ENCODE measurements at regions not wholly inside any gene's neighbourhood (a gene's known extent, or its start where the extent isn't known, plus 50 kb on each side); places are given as distances from the start of the nearest gene placed in this dataset.

DNA sequence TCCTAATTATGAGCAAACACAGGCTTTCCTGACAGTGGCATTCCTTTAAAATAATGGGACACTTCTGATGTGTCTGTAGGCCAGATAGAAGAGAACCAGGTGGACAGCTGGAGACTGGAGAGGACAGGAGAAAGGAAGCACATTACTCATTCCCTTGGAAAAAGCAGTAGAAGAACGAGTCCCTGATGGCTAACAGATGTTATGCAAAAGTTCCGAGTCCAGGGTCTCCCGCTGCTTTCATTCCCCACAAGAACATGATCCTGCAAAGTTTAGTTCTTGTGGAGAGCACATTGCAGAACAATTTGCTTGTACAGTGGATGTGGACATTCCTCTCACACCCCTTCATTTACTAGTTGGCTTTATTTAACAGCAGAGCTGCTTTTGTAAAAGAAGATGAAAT lies 137.6 kb downstream of the GPAM start:
- ChIA-PET CTCF (no interaction called here), POLR2A (no interaction called here), SMC1A (ENCODE audit: uncharacterized antibody, unreplicated experiment) (no interaction called here), RAD21 (ENCODE audit: unreplicated experiment) (no interaction called here)
- H3K4me3 ChIP-seq: no peak overlapping the region
- no TSS peak for BruUV-seq (replicated peaks)
- ATAC-seq: no peak
- no peaks in the 10 kb centered on the region for H3K36me3 ChIP-seq (ENCODE audit: control insufficient read depth in 2 of 2, insufficient read depth in 2 of 2, low read length in 1 of 2)
- H3K27ac ChIP-seq (ENCODE audit: control insufficient read depth, insufficient read depth): no peak overlapping the region
- WGBS (ENCODE audit: insufficient coverage, insufficient replicate concordance, low lambda C conversion rate, missing lambda C conversion rate): 21% methylated on average over 3 of the region's 3 CpGs
- no peak overlapping the region for H2AFZ ChIP-seq (ENCODE audit: control insufficient read depth, low read depth, low read length)
- no peaks in the 10 kb centered on the region for H3K4me1 ChIP-seq (ENCODE audit: control insufficient read depth, insufficient read depth, low read length)
- no peak overlapping the region for H3K4me2 ChIP-seq (ENCODE audit: control insufficient read depth, insufficient read depth)
- H3K9me3 ChIP-seq (replicated peaks; ENCODE audit: control insufficient read depth, insufficient read depth, low read length): no peaks in the 10 kb centered on the region
- no peaks in the 10 kb centered on the region for H4K20me1 ChIP-seq (ENCODE audit: control insufficient read depth, insufficient read depth)
- H3K79me2 ChIP-seq (ENCODE audit: control insufficient read depth, insufficient read depth, low read length): no peaks in the 10 kb centered on the region
- H3K27me3 ChIP-seq (replicated peaks in 1 of 2; ENCODE audit: control insufficient read depth in 2 of 2, insufficient read depth in 2 of 2, low read length in 1 of 2): no peaks in the 10 kb centered on the region
- no peak for FAIRE-seq
- in situ Hi-C loops (cut with MboI): no loop called here
- H3K9ac ChIP-seq (ENCODE audit: control insufficient read depth, insufficient read depth, low read length): no peak overlapping the region
- DNase-seq (ENCODE audit: low read depth, low spot score): no peak
- intact Hi-C loops (cut with micrococcal nuclease; ENCODE audit: unreplicated experiment): no loop called here
- no peak for TF ChIP-seq BHLHE40 (IDR thresholded peaks at IDR 0.05; ENCODE audit: borderline replicate concordance in 1 of 2, low read depth in 2 of 2, low read length in 1 of 2)
- no peak for TF ChIP-seq SUZ12 (IDR thresholded peaks at IDR 0.05; ENCODE audit: unreplicated experiment)
- TF ChIP-seq BRCA1 (IDR thresholded peaks at IDR 0.05; ENCODE audit: low read depth, low read length): no peak
- no peak for TF ChIP-seq KAT2A (conservative IDR thresholded peaks at IDR 0.05; ENCODE audit: control insufficient read depth, low read depth, low read length)
- TF ChIP-seq TBL1XR1 (IDR thresholded peaks at IDR 0.05; ENCODE audit: low read depth, low read length): no peak
- TF ChIP-seq EED (IDR thresholded peaks at IDR 0.05; ENCODE audit: low read depth): no peak
- TF ChIP-seq, protein P1, sequence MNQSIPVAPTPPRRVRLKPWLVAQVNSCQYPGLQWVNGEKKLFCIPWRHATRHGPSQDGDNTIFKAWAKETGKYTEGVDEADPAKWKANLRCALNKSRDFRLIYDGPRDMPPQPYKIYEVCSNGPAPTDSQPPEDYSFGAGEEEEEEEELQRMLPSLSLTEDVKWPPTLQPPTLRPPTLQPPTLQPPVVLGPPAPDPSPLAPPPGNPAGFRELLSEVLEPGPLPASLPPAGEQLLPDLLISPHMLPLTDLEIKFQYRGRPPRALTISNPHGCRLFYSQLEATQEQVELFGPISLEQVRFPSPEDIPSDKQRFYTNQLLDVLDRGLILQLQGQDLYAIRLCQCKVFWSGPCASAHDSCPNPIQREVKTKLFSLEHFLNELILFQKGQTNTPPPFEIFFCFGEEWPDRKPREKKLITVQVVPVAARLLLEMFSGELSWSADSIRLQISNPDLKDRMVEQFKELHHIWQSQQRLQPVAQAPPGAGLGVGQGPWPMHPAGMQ (IDR thresholded peaks at IDR 0.05; ENCODE audit: borderline replicate concordance): no peak
- TF ChIP-seq RELA (IDR thresholded peaks at IDR 0.05; ENCODE audit: borderline replicate concordance, partially characterized antibody): no peak
- TF ChIP-seq SP1 (IDR thresholded peaks at IDR 0.05; ENCODE audit: low read depth, low read length): no peak
- no peak for TF ChIP-seq RUNX3 (IDR thresholded peaks at IDR 0.05; ENCODE audit: low read length)
- TF ChIP-seq, protein P2, sequence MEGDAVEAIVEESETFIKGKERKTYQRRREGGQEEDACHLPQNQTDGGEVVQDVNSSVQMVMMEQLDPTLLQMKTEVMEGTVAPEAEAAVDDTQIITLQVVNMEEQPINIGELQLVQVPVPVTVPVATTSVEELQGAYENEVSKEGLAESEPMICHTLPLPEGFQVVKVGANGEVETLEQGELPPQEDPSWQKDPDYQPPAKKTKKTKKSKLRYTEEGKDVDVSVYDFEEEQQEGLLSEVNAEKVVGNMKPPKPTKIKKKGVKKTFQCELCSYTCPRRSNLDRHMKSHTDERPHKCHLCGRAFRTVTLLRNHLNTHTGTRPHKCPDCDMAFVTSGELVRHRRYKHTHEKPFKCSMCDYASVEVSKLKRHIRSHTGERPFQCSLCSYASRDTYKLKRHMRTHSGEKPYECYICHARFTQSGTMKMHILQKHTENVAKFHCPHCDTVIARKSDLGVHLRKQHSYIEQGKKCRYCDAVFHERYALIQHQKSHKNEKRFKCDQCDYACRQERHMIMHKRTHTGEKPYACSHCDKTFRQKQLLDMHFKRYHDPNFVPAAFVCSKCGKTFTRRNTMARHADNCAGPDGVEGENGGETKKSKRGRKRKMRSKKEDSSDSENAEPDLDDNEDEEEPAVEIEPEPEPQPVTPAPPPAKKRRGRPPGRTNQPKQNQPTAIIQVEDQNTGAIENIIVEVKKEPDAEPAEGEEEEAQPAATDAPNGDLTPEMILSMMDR (IDR thresholded peaks at IDR 0.05 in 2 of 3, conservative IDR thresholded peaks at IDR 0.05 in 1 of 3; ENCODE audit: control insufficient read depth in 2 of 3, extremely low read depth in 1 of 3, insufficient read depth in 1 of 3, low read depth in 3 of 3, low read length in 3 of 3): no peak
- TF ChIP-seq HDGF (IDR thresholded peaks at IDR 0.05): no peak
- no peak for TF ChIP-seq ZNF622 (IDR thresholded peaks at IDR 0.05)
- TF ChIP-seq, protein P3, sequence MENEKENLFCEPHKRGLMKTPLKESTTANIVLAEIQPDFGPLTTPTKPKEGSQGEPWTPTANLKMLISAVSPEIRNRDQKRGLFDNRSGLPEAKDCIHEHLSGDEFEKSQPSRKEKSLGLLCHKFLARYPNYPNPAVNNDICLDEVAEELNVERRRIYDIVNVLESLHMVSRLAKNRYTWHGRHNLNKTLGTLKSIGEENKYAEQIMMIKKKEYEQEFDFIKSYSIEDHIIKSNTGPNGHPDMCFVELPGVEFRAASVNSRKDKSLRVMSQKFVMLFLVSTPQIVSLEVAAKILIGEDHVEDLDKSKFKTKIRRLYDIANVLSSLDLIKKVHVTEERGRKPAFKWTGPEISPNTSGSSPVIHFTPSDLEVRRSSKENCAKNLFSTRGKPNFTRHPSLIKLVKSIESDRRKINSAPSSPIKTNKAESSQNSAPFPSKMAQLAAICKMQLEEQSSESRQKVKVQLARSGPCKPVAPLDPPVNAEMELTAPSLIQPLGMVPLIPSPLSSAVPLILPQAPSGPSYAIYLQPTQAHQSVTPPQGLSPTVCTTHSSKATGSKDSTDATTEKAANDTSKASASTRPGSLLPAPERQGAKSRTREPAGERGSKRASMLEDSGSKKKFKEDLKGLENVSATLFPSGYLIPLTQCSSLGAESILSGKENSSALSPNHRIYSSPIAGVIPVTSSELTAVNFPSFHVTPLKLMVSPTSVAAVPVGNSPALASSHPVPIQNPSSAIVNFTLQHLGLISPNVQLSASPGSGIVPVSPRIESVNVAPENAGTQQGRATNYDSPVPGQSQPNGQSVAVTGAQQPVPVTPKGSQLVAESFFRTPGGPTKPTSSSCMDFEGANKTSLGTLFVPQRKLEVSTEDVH (IDR thresholded peaks at IDR 0.05; ENCODE audit: low read depth, partially characterized antibody): no peak
- TF ChIP-seq IKZF1 (conservative IDR thresholded peaks at IDR 0.05): no peak
- no peak for TF ChIP-seq GATAD2B (conservative IDR thresholded peaks at IDR 0.05; ENCODE audit: low read depth)
- no peak for TF ChIP-seq MXI1 (IDR thresholded peaks at IDR 0.05; ENCODE audit: low read depth, low read length)
